ENCODE measurements at regions not wholly inside any gene's neighbourhood (a gene's known extent, or its start where the extent isn't known, plus 50 kb on each side); places are given as distances from the start of the nearest gene placed in this dataset.

DNA sequence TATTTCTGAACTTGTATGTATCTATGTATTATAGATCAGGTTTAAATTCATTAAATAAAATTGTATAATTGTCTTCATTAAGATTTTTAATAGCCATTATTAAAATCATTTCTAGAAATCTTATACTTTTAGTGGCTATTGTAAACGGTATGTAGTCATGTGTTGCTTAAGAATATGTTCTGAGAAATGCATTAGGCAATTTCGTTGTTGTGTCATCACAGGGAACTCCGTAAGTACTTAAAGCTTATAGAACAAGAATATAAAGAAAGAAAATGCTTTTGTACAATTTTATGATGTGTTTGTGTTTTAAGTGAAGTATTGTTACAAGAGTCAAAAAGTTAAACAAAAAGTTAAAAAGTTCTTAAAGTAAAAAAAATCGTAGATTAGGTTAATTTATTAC lies 765.8 kb downstream of the METTL4 start (continued):
- TF ChIP-seq, protein P1, sequence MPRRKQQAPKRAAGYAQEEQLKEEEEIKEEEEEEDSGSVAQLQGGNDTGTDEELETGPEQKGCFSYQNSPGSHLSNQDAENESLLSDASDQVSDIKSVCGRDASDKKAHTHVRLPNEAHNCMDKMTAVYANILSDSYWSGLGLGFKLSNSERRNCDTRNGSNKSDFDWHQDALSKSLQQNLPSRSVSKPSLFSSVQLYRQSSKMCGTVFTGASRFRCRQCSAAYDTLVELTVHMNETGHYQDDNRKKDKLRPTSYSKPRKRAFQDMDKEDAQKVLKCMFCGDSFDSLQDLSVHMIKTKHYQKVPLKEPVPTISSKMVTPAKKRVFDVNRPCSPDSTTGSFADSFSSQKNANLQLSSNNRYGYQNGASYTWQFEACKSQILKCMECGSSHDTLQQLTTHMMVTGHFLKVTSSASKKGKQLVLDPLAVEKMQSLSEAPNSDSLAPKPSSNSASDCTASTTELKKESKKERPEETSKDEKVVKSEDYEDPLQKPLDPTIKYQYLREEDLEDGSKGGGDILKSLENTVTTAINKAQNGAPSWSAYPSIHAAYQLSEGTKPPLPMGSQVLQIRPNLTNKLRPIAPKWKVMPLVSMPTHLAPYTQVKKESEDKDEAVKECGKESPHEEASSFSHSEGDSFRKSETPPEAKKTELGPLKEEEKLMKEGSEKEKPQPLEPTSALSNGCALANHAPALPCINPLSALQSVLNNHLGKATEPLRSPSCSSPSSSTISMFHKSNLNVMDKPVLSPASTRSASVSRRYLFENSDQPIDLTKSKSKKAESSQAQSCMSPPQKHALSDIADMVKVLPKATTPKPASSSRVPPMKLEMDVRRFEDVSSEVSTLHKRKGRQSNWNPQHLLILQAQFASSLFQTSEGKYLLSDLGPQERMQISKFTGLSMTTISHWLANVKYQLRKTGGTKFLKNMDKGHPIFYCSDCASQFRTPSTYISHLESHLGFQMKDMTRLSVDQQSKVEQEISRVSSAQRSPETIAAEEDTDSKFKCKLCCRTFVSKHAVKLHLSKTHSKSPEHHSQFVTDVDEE (CRISPR knock-in tag; IDR thresholded peaks at IDR 0.05): no peak
- TF ChIP-seq, protein P2, sequence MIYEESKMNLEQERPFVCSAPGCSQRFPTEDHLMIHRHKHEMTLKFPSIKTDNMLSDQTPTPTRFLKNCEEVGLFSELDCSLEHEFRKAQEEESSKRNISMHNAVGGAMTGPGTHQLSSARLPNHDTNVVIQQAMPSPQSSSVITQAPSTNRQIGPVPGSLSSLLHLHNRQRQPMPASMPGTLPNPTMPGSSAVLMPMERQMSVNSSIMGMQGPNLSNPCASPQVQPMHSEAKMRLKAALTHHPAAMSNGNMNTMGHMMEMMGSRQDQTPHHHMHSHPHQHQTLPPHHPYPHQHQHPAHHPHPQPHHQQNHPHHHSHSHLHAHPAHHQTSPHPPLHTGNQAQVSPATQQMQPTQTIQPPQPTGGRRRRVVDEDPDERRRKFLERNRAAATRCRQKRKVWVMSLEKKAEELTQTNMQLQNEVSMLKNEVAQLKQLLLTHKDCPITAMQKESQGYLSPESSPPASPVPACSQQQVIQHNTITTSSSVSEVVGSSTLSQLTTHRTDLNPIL (CRISPR knock-in tag; IDR thresholded peaks at IDR 0.05; ENCODE audit: low read depth): no peak
- TF ChIP-seq SNAI2 (CRISPR knock-in tag; IDR thresholded peaks at IDR 0.05): no peak
- no peak for TF ChIP-seq ARNTL (CRISPR knock-in tag; IDR thresholded peaks at IDR 0.05; ENCODE audit: borderline replicate concordance, low read depth)
- no peak for TF ChIP-seq ZC3H10 (CRISPR knock-in tag; IDR thresholded peaks at IDR 0.05)
- TF ChIP-seq BACH2 (CRISPR knock-in tag; IDR thresholded peaks at IDR 0.05; ENCODE audit: borderline replicate concordance): no peak
- no peak for TF ChIP-seq ESRRG (CRISPR knock-in tag; IDR thresholded peaks at IDR 0.05)
- no peak for TF ChIP-seq POU6F1 (CRISPR knock-in tag; IDR thresholded peaks at IDR 0.05; ENCODE audit: borderline replicate concordance, low read depth)
- no peak for TF ChIP-seq ZNF565 (CRISPR knock-in tag; conservative IDR thresholded peaks at IDR 0.05; ENCODE audit: low read depth)

GRCh38 chr18:1806884-1807615 lies 764.3 kb downstream of the METTL4 start:
- TF ChIP-seq ZFP3 (CRISPR knock-in tag; IDR thresholded peaks at IDR 0.05) (no peak), TOX (CRISPR knock-in tag; IDR thresholded peaks at IDR 0.05; ENCODE audit: borderline replicate concordance) (no peak), ARNTL (CRISPR knock-in tag; IDR thresholded peaks at IDR 0.05; ENCODE audit: borderline replicate concordance, low read depth) (no peak), ZC3H10 (CRISPR knock-in tag; IDR thresholded peaks at IDR 0.05) (no peak), PATZ1 (CRISPR knock-in tag; IDR thresholded peaks at IDR 0.05; ENCODE audit: borderline replicate concordance) (no peak), ZFP30 (CRISPR knock-in tag; IDR thresholded peaks at IDR 0.05) (no peak)
- TF ChIP-seq, protein P3, sequence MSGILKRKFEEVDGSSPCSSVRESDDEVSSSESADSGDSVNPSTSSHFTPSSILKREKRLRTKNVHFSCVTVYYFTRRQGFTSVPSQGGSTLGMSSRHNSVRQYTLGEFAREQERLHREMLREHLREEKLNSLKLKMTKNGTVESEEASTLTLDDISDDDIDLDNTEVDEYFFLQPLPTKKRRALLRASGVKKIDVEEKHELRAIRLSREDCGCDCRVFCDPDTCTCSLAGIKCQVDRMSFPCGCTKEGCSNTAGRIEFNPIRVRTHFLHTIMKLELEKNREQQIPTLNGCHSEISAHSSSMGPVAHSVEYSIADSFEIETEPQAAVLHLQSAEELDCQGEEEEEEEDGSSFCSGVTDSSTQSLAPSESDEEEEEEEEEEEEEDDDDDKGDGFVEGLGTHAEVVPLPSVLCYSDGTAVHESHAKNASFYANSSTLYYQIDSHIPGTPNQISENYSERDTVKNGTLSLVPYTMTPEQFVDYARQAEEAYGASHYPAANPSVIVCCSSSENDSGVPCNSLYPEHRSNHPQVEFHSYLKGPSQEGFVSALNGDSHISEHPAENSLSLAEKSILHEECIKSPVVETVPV (CRISPR knock-in tag; IDR thresholded peaks at IDR 0.05): no peak
- no peak for ATAC-seq

DNA sequence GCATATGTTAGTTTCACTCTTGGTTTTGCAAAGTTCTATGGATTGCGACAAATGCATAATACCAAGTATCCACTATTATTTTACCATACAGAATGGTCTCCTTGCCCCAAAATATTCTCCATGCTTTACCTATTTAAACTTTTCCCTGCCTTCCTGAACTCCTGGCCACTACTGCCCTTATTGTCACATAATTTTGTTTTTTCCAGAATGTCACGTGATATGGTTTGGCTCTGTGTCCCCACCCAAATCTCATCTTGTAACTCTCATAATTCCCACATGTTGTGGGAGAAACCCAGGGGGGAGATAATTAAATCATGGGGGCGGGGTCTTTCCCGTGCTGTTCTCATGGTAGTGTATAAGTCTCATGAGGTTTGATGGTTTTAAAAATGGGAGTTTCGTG lies 760.0 kb downstream of the METTL4 start:
- TF ChIP-seq ZNF565 (CRISPR knock-in tag; conservative IDR thresholded peaks at IDR 0.05; ENCODE audit: low read depth): no peak
- no peak for TF ChIP-seq RARB (CRISPR knock-in tag; IDR thresholded peaks at IDR 0.05)
- TF ChIP-seq TOX (CRISPR knock-in tag; IDR thresholded peaks at IDR 0.05; ENCODE audit: borderline replicate concordance): no peak
- TF ChIP-seq CSDC2 (CRISPR knock-in tag; IDR thresholded peaks at IDR 0.05): no peak
- TF ChIP-seq ZFP3 (CRISPR knock-in tag; IDR thresholded peaks at IDR 0.05): no peak
- TF ChIP-seq SNAI2 (CRISPR knock-in tag; IDR thresholded peaks at IDR 0.05): no peak
- ATAC-seq: no peak

- TF ChIP-seq ZC3H10 (CRISPR knock-in tag; IDR thresholded peaks at IDR 0.05): no peak
- TF ChIP-seq ESRRG (CRISPR knock-in tag; IDR thresholded peaks at IDR 0.05): no peak
- TF ChIP-seq POU6F1 (CRISPR knock-in tag; IDR thresholded peaks at IDR 0.05; ENCODE audit: borderline replicate concordance, low read depth): no peak
- no peak for TF ChIP-seq OSR1 (CRISPR knock-in tag; IDR thresholded peaks at IDR 0.05)
- no peak for TF ChIP-seq ISL1 (CRISPR knock-in tag; IDR thresholded peaks at IDR 0.05)
- TF ChIP-seq SNAI2 (CRISPR knock-in tag; IDR thresholded peaks at IDR 0.05): no peak
- no peak for TF ChIP-seq ZFP3 (CRISPR knock-in tag; IDR thresholded peaks at IDR 0.05)
- no peak for ATAC-seq
Observed at GRCh38 chr18:1825296-1825695, 746.0 kb downstream of the METTL4 start.

All from SK-N-SH treated with all-trans-retinoic acid at 6 μM for 48 hours (cell line).